ENCODE measurements at regions not wholly inside any gene's neighbourhood (a gene's known extent, or its start where the extent isn't known, plus 50 kb on each side); places are given as distances from the start of the nearest gene placed in this dataset.

DNA sequence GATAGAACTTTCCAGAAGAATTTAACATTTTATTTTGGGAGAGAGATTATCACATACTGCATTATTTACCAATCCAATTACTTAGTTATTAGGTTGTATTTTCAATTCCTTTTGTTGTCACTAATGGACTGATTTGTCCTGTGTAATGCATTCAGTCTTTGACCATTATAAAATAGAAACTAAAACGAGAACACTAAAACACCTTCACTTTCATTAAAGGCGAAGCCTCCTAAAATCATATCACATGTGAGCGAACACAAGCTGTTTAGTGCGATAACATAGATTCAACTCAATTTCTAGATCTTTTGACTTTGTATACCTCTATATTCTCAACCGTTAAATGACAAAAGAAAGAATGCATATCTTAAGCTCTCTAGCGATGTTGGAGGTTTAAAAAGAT lies 253.4 kb downstream of the VGLL3 start:
- TF ChIP-seq EZH2 (IDR thresholded peaks at IDR 0.05; ENCODE audit: borderline replicate concordance, insufficient read depth, low read depth, low read length, poor library complexity, severe bottlenecking), result no peak
- TF ChIP-seq, protein P1, sequence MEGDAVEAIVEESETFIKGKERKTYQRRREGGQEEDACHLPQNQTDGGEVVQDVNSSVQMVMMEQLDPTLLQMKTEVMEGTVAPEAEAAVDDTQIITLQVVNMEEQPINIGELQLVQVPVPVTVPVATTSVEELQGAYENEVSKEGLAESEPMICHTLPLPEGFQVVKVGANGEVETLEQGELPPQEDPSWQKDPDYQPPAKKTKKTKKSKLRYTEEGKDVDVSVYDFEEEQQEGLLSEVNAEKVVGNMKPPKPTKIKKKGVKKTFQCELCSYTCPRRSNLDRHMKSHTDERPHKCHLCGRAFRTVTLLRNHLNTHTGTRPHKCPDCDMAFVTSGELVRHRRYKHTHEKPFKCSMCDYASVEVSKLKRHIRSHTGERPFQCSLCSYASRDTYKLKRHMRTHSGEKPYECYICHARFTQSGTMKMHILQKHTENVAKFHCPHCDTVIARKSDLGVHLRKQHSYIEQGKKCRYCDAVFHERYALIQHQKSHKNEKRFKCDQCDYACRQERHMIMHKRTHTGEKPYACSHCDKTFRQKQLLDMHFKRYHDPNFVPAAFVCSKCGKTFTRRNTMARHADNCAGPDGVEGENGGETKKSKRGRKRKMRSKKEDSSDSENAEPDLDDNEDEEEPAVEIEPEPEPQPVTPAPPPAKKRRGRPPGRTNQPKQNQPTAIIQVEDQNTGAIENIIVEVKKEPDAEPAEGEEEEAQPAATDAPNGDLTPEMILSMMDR (IDR thresholded peaks at IDR 0.05), result no peak
